ENCODE measurements at regions not wholly inside any gene's neighbourhood (a gene's known extent, or its start where the extent isn't known, plus 50 kb on each side); places are given as distances from the start of the nearest gene placed in this dataset.

GRCh38 chr2:65864619-65865018 is 432.2 kb upstream of the SPRED2 start:
- no peak overlapping the region for H3K56ac ChIP-seq (replicated peaks; ENCODE audit: insufficient read length, low read depth, low read length)
- H2AFZ ChIP-seq (ENCODE audit: low read length) = no peak overlapping the region
- TF ChIP-seq GABPA (IDR thresholded peaks at IDR 0.05; ENCODE audit: borderline replicate concordance, insufficient read depth, low read length) (no peak), SRF (IDR thresholded peaks at IDR 0.05; ENCODE audit: low read depth, low read length) (no peak), RBBP5 (IDR thresholded peaks at IDR 0.05; ENCODE audit: borderline replicate concordance, low read depth, low read length) (no peak), YY1 (IDR thresholded peaks at IDR 0.05; ENCODE audit: low read depth, low read length) (no peak), SP1 (IDR thresholded peaks at IDR 0.05; ENCODE audit: low read depth, low read length) (no peak), CBX5 (IDR thresholded peaks at IDR 0.05; ENCODE audit: low read depth, low read length) (no peak), CBX8 (IDR thresholded peaks at IDR 0.05; ENCODE audit: borderline replicate concordance, low read depth, low read length) (no peak), PHF8 (conservative IDR thresholded peaks at IDR 0.05; ENCODE audit: low read depth, low read length) (no peak), TCF12 (IDR thresholded peaks at IDR 0.05; ENCODE audit: low read depth, low read length) (no peak)
- no peaks in the 10 kb centered on the region for H3K36me3 ChIP-seq (ENCODE audit: control insufficient read depth in 2 of 4, insufficient read depth in 4 of 4, low read length in 3 of 4)
- H3K23me2 ChIP-seq (ENCODE audit: low read depth, low read length) = no peaks in the 10 kb centered on the region
- H3K27ac ChIP-seq (ENCODE audit: low read depth, low read length) = no peak overlapping the region
- no peak overlapping the region for H3K4me3 ChIP-seq (ENCODE audit: extremely low read depth in 1 of 4, insufficient read depth in 2 of 4, low read depth in 3 of 4, low read length in 4 of 4)
- H4K8ac ChIP-seq (ENCODE audit: extremely low read depth, insufficient read depth, low read length) = no peak overlapping the region
- H3K9me3 ChIP-seq (ENCODE audit: insufficient read depth in 2 of 2, low read depth in 1 of 2, low read length in 1 of 2) = no peaks in the 10 kb centered on the region
- H2BK120ac ChIP-seq (replicated peaks; ENCODE audit: low read depth, low read length) = no peak overlapping the region
- no peak overlapping the region for H3K4me2 ChIP-seq (ENCODE audit: insufficient read depth in 1 of 2, low read depth in 2 of 2, low read length in 2 of 2)
- no peaks in the 10 kb centered on the region for H3K27me3 ChIP-seq (replicated peaks in 1 of 4; ENCODE audit: control insufficient read depth in 3 of 4, extremely low read depth in 1 of 4, insufficient read depth in 3 of 4, low read length in 3 of 4)
- H3K79me2 ChIP-seq (ENCODE audit: control insufficient read depth in 1 of 2, insufficient read depth in 2 of 2, low read length in 2 of 2) = no peaks in the 10 kb centered on the region
- FAIRE-seq = no peak
- H2BK15ac ChIP-seq (ENCODE audit: low read length) = no peak overlapping the region
- no peak overlapping the region for H3K14ac ChIP-seq (ENCODE audit: insufficient read length)
- no peak overlapping the region for H4K5ac ChIP-seq (ENCODE audit: insufficient read length, low read depth, low read length)
- H2BK12ac ChIP-seq (ENCODE audit: low read depth, low read length) = no peak overlapping the region
- no peak for DNase-seq (ENCODE audit: low read depth in 1 of 2, low spot score in 2 of 2)
- H3K23ac ChIP-seq (ENCODE audit: insufficient read length) = no peak overlapping the region
- H3K79me1 ChIP-seq (ENCODE audit: low read depth, low read length) = no peaks in the 10 kb centered on the region
- H4K91ac ChIP-seq (replicated peaks; ENCODE audit: insufficient read length, low read length) = no peak overlapping the region
- no peak overlapping the region for H2BK20ac ChIP-seq (ENCODE audit: low read length)
- ChIA-PET POLR2A (ENCODE audit: partially characterized antibody) (no interaction called here), CTCF (ENCODE audit: partially characterized antibody) (interaction anchor here (0.7 kb wide), 2 partner anchors 14 to 441 kb away, joined by 3 to 4 read pairs; no protein-coding TSS in a partner anchor)
- no peak overlapping the region for H3K9ac ChIP-seq (replicated peaks in 1 of 4; ENCODE audit: extremely low read depth in 1 of 4, low read depth in 3 of 4, low read length in 3 of 4)
- WGBS, 2 experiments (ENCODE audit: extremely low coverage in 1 of 2, insufficient coverage in 1 of 2, insufficient read length in 1 of 2, insufficient replicate concordance in 2 of 2, low coverage in 1 of 2, low lambda C conversion rate in 2 of 2, missing lambda C conversion rate in 1 of 2) = 92% methylated on average over 5 of the region's 5 CpGs; no CpG with 5 or more reads in 1 of the 2 experiments
- no peaks in the 10 kb centered on the region for H4K20me1 ChIP-seq (replicated peaks in 1 of 2; ENCODE audit: control insufficient read depth in 1 of 2, insufficient read depth in 2 of 2, low read length in 2 of 2)
- no peak overlapping the region for H3K4ac ChIP-seq (replicated peaks; ENCODE audit: insufficient read length, low read depth, low read length)
- H3K4me1 ChIP-seq (replicated peaks in 1 of 4; ENCODE audit: control insufficient read depth in 3 of 4, insufficient read depth in 4 of 4, low read length in 3 of 4) = peaks cover 0 to 8% (median 3%) of the 10 kb centered on the region in 4 experiments; a peak in 2 of 7 replicates
- no peak overlapping the region for H3K18ac ChIP-seq (ENCODE audit: extremely low read depth, low read length)
- no peak overlapping the region for H2BK5ac ChIP-seq (ENCODE audit: low read depth, low read length)
- no peak overlapping the region for H2AK5ac ChIP-seq (ENCODE audit: low read depth, low read length)
